ENCODE measurements at regions not wholly inside any gene's neighbourhood (a gene's known extent, or its start where the extent isn't known, plus 50 kb on each side); places are given as distances from the start of the nearest gene placed in this dataset.

GRCh38 chr6:27809939-27810767 lies 102.0 kb downstream of the OR2B2 start (continued):
- TF ChIP-seq, protein P1, sequence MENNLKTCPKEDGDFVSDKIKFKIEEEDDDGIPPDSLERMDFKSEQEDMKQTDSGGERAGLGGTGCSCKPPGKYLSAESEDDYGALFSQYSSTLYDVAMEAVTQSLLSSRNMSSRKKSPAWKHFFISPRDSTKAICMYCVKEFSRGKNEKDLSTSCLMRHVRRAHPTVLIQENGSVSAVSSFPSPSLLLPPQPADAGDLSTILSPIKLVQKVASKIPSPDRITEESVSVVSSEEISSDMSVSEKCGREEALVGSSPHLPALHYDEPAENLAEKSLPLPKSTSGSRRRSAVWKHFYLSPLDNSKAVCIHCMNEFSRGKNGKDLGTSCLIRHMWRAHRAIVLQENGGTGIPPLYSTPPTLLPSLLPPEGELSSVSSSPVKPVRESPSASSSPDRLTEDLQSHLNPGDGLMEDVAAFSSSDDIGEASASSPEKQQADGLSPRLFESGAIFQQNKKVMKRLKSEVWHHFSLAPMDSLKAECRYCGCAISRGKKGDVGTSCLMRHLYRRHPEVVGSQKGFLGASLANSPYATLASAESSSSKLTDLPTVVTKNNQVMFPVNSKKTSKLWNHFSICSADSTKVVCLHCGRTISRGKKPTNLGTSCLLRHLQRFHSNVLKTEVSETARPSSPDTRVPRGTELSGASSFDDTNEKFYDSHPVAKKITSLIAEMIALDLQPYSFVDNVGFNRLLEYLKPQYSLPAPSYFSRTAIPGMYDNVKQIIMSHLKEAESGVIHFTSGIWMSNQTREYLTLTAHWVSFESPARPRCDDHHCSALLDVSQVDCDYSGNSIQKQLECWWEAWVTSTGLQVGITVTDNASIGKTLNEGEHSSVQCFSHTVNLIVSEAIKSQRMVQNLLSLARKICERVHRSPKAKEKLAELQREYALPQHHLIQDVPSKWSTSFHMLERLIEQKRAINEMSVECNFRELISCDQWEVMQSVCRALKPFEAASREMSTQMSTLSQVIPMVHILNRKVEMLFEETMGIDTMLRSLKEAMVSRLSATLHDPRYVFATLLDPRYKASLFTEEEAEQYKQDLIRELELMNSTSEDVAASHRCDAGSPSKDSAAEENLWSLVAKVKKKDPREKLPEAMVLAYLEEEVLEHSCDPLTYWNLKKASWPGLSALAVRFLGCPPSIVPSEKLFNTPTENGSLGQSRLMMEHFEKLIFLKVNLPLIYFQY (CRISPR knock-in tag; IDR thresholded peaks at IDR 0.05; ENCODE audit: borderline replicate concordance), result no peak; the same call in 1 of the 2 replicates
- TF ChIP-seq ZNF678 (CRISPR knock-in tag; IDR thresholded peaks at IDR 0.05) (peak; percentile 91), ZNF773 (CRISPR knock-in tag; IDR thresholded peaks at IDR 0.05; ENCODE audit: borderline replicate concordance) (peak; percentile 91), HNRNPL (IDR thresholded peaks at IDR 0.05; ENCODE audit: low read depth, low read length) (peak; percentile 95), MAFG (CRISPR knock-in tag; IDR thresholded peaks at IDR 0.05) (0 out of 2 replicates have a peak, but pooled peaks have one; percentile 25), ZBTB49 (CRISPR knock-in tag; IDR thresholded peaks at IDR 0.05; ENCODE audit: borderline replicate concordance) (no peak), SPEN (CRISPR knock-in tag; IDR thresholded peaks at IDR 0.05; ENCODE audit: low read depth) (peak; percentile 90), PAWR (CRISPR knock-in tag; IDR thresholded peaks at IDR 0.05; ENCODE audit: borderline replicate concordance) (no peak), FOSL1 (CRISPR knock-in tag; IDR thresholded peaks at IDR 0.05; ENCODE audit: borderline replicate concordance) (no peak), SAP130 (CRISPR knock-in tag; IDR thresholded peaks at IDR 0.05; ENCODE audit: low read depth) (peak; percentile 94), ZNF839 (CRISPR knock-in tag; IDR thresholded peaks at IDR 0.05; ENCODE audit: borderline replicate concordance) (peak; percentile 87; the same call in 1 of the 2 replicates), MTF1 (CRISPR knock-in tag; IDR thresholded peaks at IDR 0.05) (peak; percentile 69; the same call in 1 of the 2 replicates), GTF2F1 (IDR thresholded peaks at IDR 0.05; ENCODE audit: low read length) (peak; percentile 82), CREBL2 (CRISPR knock-in tag; IDR thresholded peaks at IDR 0.05; ENCODE audit: borderline replicate concordance) (peak; percentile 86; the same call in 1 of the 2 replicates), ZNF264 (CRISPR knock-in tag; IDR thresholded peaks at IDR 0.05) (peak; percentile 77; the same call in 1 of the 2 replicates), TEAD3 (CRISPR knock-in tag; optimal IDR thresholded peaks at IDR 0.05; ENCODE audit: borderline replicate concordance) (peak; percentile 70), ZNF607 (CRISPR knock-in tag; IDR thresholded peaks at IDR 0.05; ENCODE audit: borderline replicate concordance) (peak; percentile 85)
- TF ChIP-seq, protein P2, sequence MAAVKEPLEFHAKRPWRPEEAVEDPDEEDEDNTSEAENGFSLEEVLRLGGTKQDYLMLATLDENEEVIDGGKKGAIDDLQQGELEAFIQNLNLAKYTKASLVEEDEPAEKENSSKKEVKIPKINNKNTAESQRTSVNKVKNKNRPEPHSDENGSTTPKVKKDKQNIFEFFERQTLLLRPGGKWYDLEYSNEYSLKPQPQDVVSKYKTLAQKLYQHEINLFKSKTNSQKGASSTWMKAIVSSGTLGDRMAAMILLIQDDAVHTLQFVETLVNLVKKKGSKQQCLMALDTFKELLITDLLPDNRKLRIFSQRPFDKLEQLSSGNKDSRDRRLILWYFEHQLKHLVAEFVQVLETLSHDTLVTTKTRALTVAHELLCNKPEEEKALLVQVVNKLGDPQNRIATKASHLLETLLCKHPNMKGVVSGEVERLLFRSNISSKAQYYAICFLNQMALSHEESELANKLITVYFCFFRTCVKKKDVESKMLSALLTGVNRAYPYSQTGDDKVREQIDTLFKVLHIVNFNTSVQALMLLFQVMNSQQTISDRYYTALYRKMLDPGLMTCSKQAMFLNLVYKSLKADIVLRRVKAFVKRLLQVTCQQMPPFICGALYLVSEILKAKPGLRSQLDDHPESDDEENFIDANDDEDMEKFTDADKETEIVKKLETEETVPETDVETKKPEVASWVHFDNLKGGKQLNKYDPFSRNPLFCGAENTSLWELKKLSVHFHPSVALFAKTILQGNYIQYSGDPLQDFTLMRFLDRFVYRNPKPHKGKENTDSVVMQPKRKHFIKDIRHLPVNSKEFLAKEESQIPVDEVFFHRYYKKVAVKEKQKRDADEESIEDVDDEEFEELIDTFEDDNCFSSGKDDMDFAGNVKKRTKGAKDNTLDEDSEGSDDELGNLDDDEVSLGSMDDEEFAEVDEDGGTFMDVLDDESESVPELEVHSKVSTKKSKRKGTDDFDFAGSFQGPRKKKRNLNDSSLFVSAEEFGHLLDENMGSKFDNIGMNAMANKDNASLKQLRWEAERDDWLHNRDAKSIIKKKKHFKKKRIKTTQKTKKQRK (IDR thresholded peaks at IDR 0.05; ENCODE audit: low read length), result no peak

Data from HepG2 (cell line).